CD14-positive monocyte (primary cell): ENCODE measurements at regions not wholly inside any gene's neighbourhood (a gene's known extent, or its start where the extent isn't known, plus 50 kb on each side); places are given as distances from the start of the nearest gene placed in this dataset.
A peak's percentile ranks its signal among the peaks of the same experiment; 100 is the strongest.
"Not testable (repeated sequence)": the region's sequence is repeated elsewhere in the genome, so short reads cannot be mapped to it uniquely, and the experiment has no call there.

Experiments used
- DNase-seq, 3 donors: peaks; one replicate each; pipeline ENCODE4 v3.0.0-alpha.2; 2011 to 2022
- H2AFZ ChIP-seq: 2 replicates; pipeline ENCODE4 v1.6.0; 2012; ENCODE audit warnings: mild to moderate bottlenecking, low read depth, low read length, inconsistent platforms; ENCODE audit not compliant: insufficient read depth, poor library complexity, severe bottlenecking
- H3K27ac ChIP-seq, 2 donors: 1 replicate in 1 of 2; 2 replicates in 1 of 2; pipeline ENCODE4 v1.5.1; 2012 to 2013; ENCODE audit warnings: low read length in 2 of 2, control low read depth in 1 of 2, inconsistent platforms in 1 of 2, low read depth in 1 of 2, mild to moderate bottlenecking in 1 of 2
- H3K27me3 ChIP-seq, 2 donors: one replicate each; pipeline versions ENCODE4 v1.6.0 to v1.6.1; 2011 to 2013; ENCODE audit warnings: low read length in 2 of 2; ENCODE audit not compliant: control insufficient read depth in 2 of 2, insufficient read depth in 2 of 2
- H3K36me3 ChIP-seq, 2 donors: replicated peaks in 1 of 2; 1 replicate in 1 of 2; 2 replicates in 1 of 2; pipeline versions ENCODE4 v1.5.1 to v1.6.1; 2012 to 2013; ENCODE audit warnings: low read length in 2 of 2, control low read depth in 1 of 2, inconsistent platforms in 1 of 2, mild to moderate bottlenecking in 1 of 2; ENCODE audit not compliant: insufficient read depth in 2 of 2, control insufficient read depth in 1 of 2
- H3K4me1 ChIP-seq, 2 donors: 1 replicate in 1 of 2; 2 replicates in 1 of 2; pipeline versions ENCODE4 v1.5.1 to v1.6.1; 2012 to 2013; ENCODE audit warnings: low read length in 2 of 2, control low read depth in 1 of 2, inconsistent platforms in 1 of 2, mild to moderate bottlenecking in 1 of 2, moderate library complexity in 1 of 2; ENCODE audit not compliant: insufficient read depth in 2 of 2, control insufficient read depth in 1 of 2
- H3K4me2 ChIP-seq: replicated peaks from 2 replicates; pipeline ENCODE3; 2012; ENCODE audit warnings: low read length, moderate library complexity, mild to moderate bottlenecking; ENCODE audit not compliant: poor library complexity, severe bottlenecking; ENCODE audit errors: extremely low read depth
- H3K4me3 ChIP-seq, 3 experiments: fragments of 200-600 bp in 1 of 3; sonication (generic) in 1 of 3; replicated peaks in 1 of 3; 1 replicate in 2 of 3; 2 replicates in 1 of 3; pipeline ENCODE4 v1.5.1; 2011 to 2013; ENCODE audit warnings: low read length in 3 of 3, mild to moderate bottlenecking in 3 of 3, control low read depth in 2 of 3, low read depth in 2 of 3, inconsistent platforms in 1 of 3, moderate library complexity in 1 of 3
- H3K79me2 ChIP-seq: 2 replicates; pipeline ENCODE4 v1.6.0; 2012; ENCODE audit warnings: mild to moderate bottlenecking, control low read depth, inconsistent platforms, low read length, moderate library complexity; ENCODE audit not compliant: insufficient read depth
- H3K9ac ChIP-seq: 2 replicates; pipeline ENCODE4 v1.6.0; 2017; ENCODE audit warnings: low read length, mild to moderate bottlenecking; ENCODE audit not compliant: insufficient read depth, poor library complexity, severe bottlenecking
- H3K9me3 ChIP-seq, 2 donors: replicated peaks in 1 of 2; 1 replicate in 1 of 2; 2 replicates in 1 of 2; pipeline versions ENCODE4 v1.5.1 to v1.6.1; 2012 to 2013; ENCODE audit warnings: low read length in 2 of 2, control low read depth in 1 of 2; ENCODE audit not compliant: control insufficient read depth in 1 of 2, insufficient read depth in 1 of 2
- H4K20me1 ChIP-seq: 2 replicates; pipeline ENCODE4 v1.6.0; 2012; ENCODE audit warnings: mild to moderate bottlenecking, low read length, control low read depth, moderate library complexity; ENCODE audit not compliant: insufficient read depth
- H3K27ac Mint-ChIP-seq, 7 donors: one replicate each; pipeline ENCODE4 v1.8.0; 2020; ENCODE audit warnings: mild to moderate bottlenecking in 7 of 7, mixed read lengths in 7 of 7, moderate library complexity in 6 of 7, inconsistent platforms in 2 of 7
- H3K27me3 Mint-ChIP-seq, 3 donors: one replicate each; pipeline ENCODE4 v1.8.0; 2021 to 2022; ENCODE audit warnings: low read depth in 3 of 3, mild to moderate bottlenecking in 3 of 3, mixed read lengths in 3 of 3, moderate library complexity in 3 of 3, inconsistent platforms in 1 of 3
- H3K36me3 Mint-ChIP-seq, 2 donors: one replicate each; pipeline ENCODE4 v1.8.0; 2020; ENCODE audit warnings: mixed read lengths in 2 of 2, inconsistent platforms in 1 of 2, mild to moderate bottlenecking in 1 of 2
- H3K4me1 Mint-ChIP-seq: one replicate; pipeline ENCODE4 v1.8.0; 2020; ENCODE audit warnings: mild to moderate bottlenecking, mixed read lengths
- H3K4me3 Mint-ChIP-seq, 2 donors: one replicate each; pipeline ENCODE4 v1.8.0; 2020; ENCODE audit warnings: mild to moderate bottlenecking in 2 of 2, mixed read lengths in 2 of 2, moderate library complexity in 1 of 2
- H3K9me3 Mint-ChIP-seq, 7 donors: one replicate each; pipeline ENCODE4 v1.8.0; 2020 to 2022; ENCODE audit warnings: mixed read lengths in 7 of 7, mild to moderate bottlenecking in 6 of 7, moderate library complexity in 6 of 7, inconsistent platforms in 2 of 7
- WGBS: methylation state at CpG from one replicate; pipeline ENCODE4 v1.1.5; 2013; ENCODE audit warnings: missing lambda C conversion rate; ENCODE audit not compliant: insufficient coverage; 5-methylcytosine and 5-hydroxymethylcytosine counted together
- intact Hi-C, 2 donors: fragments of 100-400 bp; cut with micrococcal nuclease; formaldehyde crosslinking; loops; one replicate each; pipeline versions ENCODE4 v1.15.0 to v1.15.1; 2023

DNA sequence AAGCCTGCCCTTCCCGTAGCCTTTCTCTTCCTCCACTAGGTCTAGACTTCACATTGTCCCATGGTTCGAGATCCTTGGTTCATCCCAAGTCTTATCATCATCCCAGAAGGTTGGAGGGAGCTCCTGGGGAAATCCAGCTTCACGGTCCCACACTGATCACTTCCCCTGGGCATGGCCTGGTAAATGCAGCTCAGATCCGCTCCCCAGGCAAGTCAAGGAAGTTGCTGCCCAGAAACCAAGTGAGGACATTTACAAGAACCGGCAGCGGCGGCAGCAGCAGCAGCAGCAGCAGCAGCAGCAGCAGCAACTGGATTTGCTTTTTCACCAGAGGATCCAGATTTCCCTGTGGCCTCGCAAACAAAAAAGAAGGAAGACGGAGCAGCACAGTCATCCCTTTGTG lies 339.2 kb downstream of the CACNA1B start:
- DNase-seq, H3K4me2 ChIP-seq, H3K9me3 ChIP-seq, H3K27me3 ChIP-seq, H3K79me2 ChIP-seq, H3K36me3 Mint-ChIP-seq, H4K20me1 ChIP-seq, H2AFZ ChIP-seq, intact Hi-C loops, H3K9ac ChIP-seq, H3K36me3 ChIP-seq, H3K9me3 Mint-ChIP-seq, H3K27me3 Mint-ChIP-seq: not testable (repeated sequence)
- Histone ChIP-seq H3K4me3 (peak overlapping the region; percentile 44 to 72 (median 49)), H3K27ac (peak overlapping the region; percentile 32 to 59), H3K4me1 (peaks cover 16 to 20% of the 10 kb centered on the region in 2 donors)
- H3K4me3 Mint-ChIP-seq, result peak overlapping the region; percentile 91 to 94
- peaks cover 40% of the 10 kb centered on the region for H3K4me1 Mint-ChIP-seq
- peak overlapping the region; percentile 86 to 97 (median 93) for H3K27ac Mint-ChIP-seq
- no CpG with 5 or more reads among the region's 9 CpGs for whole genome bisulfite sequencing

DNA sequence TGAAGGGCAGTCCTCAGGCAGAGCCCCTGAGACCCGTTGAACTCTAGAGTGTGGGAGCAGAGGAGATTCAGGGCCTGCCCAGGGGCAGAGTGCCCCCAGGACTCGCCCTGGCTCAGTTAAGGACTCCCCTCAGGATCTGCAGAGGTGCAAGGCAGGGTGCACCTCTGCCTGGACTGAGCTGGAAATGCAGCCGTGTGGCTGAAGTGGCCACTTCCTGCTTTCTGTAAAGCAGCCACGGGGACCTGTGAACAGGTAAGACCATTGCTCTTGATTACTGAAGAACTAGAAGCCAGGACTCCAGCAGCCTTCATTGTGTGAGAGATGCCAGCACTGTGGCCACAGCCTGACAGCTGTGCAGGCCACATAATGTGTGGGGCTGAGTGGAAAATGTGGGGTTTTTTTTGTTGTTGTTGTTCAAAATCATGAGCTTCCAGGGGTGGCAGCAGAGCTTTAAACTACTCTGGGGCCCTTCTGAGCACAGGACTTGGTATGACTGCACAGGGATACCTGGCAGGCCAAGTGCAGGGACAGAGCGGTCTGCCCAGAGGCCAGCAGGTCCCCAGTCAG lies 339.8 kb downstream of the CACNA1B start:
- WGBS, result 30% methylated on average over 3 of the region's 5 CpGs
- peak overlapping the region; percentile 46 for H3K9ac ChIP-seq
- H3K9me3 Mint-ChIP-seq, DNase-seq, H3K36me3 Mint-ChIP-seq, H4K20me1 ChIP-seq, H3K9me3 ChIP-seq, H3K36me3 ChIP-seq, H3K79me2 ChIP-seq, H3K27me3 ChIP-seq, H3K27me3 Mint-ChIP-seq, intact Hi-C loops, H2AFZ ChIP-seq: not testable (repeated sequence)
- H3K27ac ChIP-seq, result peak overlapping the region in 1 of 2 donors; percentile 45
- Mint-ChIP-seq H3K4me3 (peak overlapping the region; percentile 91 to 94), H3K27ac (peak overlapping the region; percentile 86 to 97 (median 93)), H3K4me1 (peaks cover 34% of the 10 kb centered on the region)
- peak overlapping the region; percentile 56 for H3K4me2 ChIP-seq
- H3K4me1 ChIP-seq, result peaks cover 11 to 15% of the 10 kb centered on the region in 2 donors
- H3K4me3 ChIP-seq, result peak overlapping the region; percentile 31 to 72 (median 49)

DNA sequence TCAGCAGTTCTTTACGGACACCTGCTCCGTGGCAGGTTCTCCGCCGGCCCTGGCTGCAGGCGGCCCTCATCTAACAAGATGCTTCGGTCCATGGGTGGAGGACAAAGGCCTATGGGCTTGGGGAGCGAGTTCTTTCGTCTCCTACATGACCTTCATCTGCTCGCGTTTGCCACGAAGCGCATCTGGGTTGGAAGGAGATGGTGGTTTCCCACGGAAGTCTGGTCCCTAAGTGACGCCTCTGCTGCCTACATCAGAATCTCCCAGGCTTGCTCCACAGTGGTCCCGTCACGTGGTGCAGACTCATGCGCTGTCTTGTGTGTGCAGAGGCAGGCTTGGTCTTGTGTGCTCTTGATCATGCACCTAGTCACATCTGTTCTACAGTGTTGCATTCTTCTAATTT lies 341.7 kb downstream of the CACNA1B start:
- no CpG with 5 or more reads among the region's 17 CpGs for WGBS
- H3K4me1 Mint-ChIP-seq, result peaks cover 25% of the 10 kb centered on the region
- H3K27ac Mint-ChIP-seq, result not testable (repeated sequence)

DNA sequence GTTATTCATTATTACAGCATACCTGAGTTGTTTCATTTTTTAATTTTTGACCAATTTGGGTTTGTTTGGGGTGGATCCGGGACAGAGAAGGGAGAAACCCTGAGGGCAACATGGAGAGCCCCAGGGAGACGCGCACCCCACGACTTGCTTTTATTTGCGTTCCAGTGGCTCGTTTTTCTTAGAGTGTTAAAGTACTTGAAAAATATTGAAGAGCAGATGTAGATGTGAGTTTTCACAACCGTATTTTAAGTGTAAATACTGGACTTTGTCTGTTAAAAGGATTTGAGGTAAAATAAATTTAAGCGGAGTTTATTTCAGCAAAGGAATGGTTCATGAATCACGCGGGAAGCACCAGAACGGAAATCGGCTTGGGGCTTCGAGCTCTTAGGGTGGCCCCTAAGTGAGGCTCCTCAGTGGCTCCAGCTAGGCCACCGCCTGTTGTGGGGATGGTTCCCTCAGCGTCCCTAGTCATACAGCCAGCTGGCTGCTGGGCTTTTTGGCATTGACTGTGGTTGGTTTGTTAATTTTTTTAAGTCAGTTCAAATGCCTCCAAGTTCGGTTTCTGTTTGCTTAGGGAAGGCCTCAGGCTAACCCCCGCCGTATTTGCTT lies 344.0 kb downstream of the CACNA1B start:
- H3K27ac ChIP-seq, H3K79me2 ChIP-seq, DNase-seq, H3K4me3 ChIP-seq, H4K20me1 ChIP-seq, H3K9me3 ChIP-seq, intact Hi-C loops, H3K27me3 ChIP-seq, H3K9me3 Mint-ChIP-seq, H3K36me3 ChIP-seq, H3K36me3 Mint-ChIP-seq, H3K9ac ChIP-seq, H3K4me1 ChIP-seq, H3K4me2 ChIP-seq, H2AFZ ChIP-seq, H3K27me3 Mint-ChIP-seq: not testable (repeated sequence)
- no CpG with 5 or more reads among the region's 18 CpGs for WGBS
- peak overlapping the region in 1 of 2 donors; percentile 64 for H3K4me3 Mint-ChIP-seq
- peaks cover 19% of the 10 kb centered on the region for H3K4me1 Mint-ChIP-seq
- peak overlapping the region in 1 of 7 donors; percentile 37 for H3K27ac Mint-ChIP-seq

More for the DNA sequence above, 341.7 kb downstream of the CACNA1B start:
- H3K4me2 ChIP-seq, H3K4me3 ChIP-seq, H3K9me3 Mint-ChIP-seq, H4K20me1 ChIP-seq, H3K36me3 ChIP-seq, H3K79me2 ChIP-seq, H3K27ac ChIP-seq, H3K4me1 ChIP-seq, H3K9me3 ChIP-seq, H3K36me3 Mint-ChIP-seq, H3K9ac ChIP-seq, H2AFZ ChIP-seq, H3K27me3 Mint-ChIP-seq, H3K27me3 ChIP-seq, intact Hi-C loops, H3K4me3 Mint-ChIP-seq: not testable (repeated sequence)
- peak in 2 of 3 donors; percentile 2 to 31 for DNase-seq
